GM12801 (cell line): ENCODE measurements at regions not wholly inside any gene's neighbourhood (a gene's known extent, or its start where the extent isn't known, plus 50 kb on each side); places are given as distances from the start of the nearest gene placed in this dataset.

ENCODE experiments used
- CTCF ChIP-seq: IDR thresholded peaks from one replicate; pipeline ENCODE4 v1.5.1; 2011; ENCODE audit warnings: control low read depth; ENCODE audit not compliant: insufficient read length; ENCODE audit errors: extremely low read depth

- no peak for TF ChIP-seq CTCF
Measured at GRCh38 chr6:54618572-54618971, 228.0 kb upstream of the FAM83B start.

- TF ChIP-seq CTCF = no peak
Measured at GRCh38 chr6:54619102-54619501, 227.5 kb upstream of the FAM83B start.

GRCh38 chr6:54621285-54621684, 225.3 kb upstream of the FAM83B start:
- no peak for TF ChIP-seq CTCF

GRCh38 chr6:54624216-54624615, 222.4 kb upstream of the FAM83B start:
- no peak for TF ChIP-seq CTCF

GRCh38 chr6:54624779-54625178, 221.8 kb upstream of the FAM83B start:
- no peak for TF ChIP-seq CTCF

GRCh38 chr6:54629131-54629530, 217.4 kb upstream of the FAM83B start:
- TF ChIP-seq CTCF = no peak

GRCh38 chr6:54632984-54633565, 213.5 kb upstream of the FAM83B start:
- no peak for TF ChIP-seq CTCF
